ENCODE measurements at regions not wholly inside any gene's neighbourhood (a gene's known extent, or its start where the extent isn't known, plus 50 kb on each side); places are given as distances from the start of the nearest gene placed in this dataset.

GRCh38 chr1:88061492-88062177, 622.4 kb upstream of the PKN2 start (continued):
- peak; percentile 63 for TF ChIP-seq RAD21 (IDR thresholded peaks at IDR 0.05; ENCODE audit: insufficient read depth, low read depth, low read length)

GRCh38 chr1:88062650-88063153, 621.4 kb upstream of the PKN2 start:
- intact Hi-C loops (cut with micrococcal nuclease; ENCODE audit: unreplicated experiment), result loop anchor here (5.0 kb wide), 1 partner anchor 770 kb away; no protein-coding TSS in a partner anchor
- Histone ChIP-seq H3K27ac (ENCODE audit: control insufficient read depth, insufficient read depth) (no peak overlapping the region), H4K20me1 (ENCODE audit: control insufficient read depth, insufficient read depth) (no peaks in the 10 kb centered on the region), H3K79me2 (ENCODE audit: control insufficient read depth, insufficient read depth, low read length) (no peaks in the 10 kb centered on the region), H3K4me1 (ENCODE audit: control insufficient read depth, insufficient read depth, low read length) (no peaks in the 10 kb centered on the region), H3K27me3 (replicated peaks in 1 of 2; ENCODE audit: control insufficient read depth in 2 of 2, insufficient read depth in 2 of 2, low read length in 1 of 2) (no peaks in the 10 kb centered on the region), H3K4me3 (no peak overlapping the region), H2AFZ (ENCODE audit: control insufficient read depth, low read depth, low read length) (no peak overlapping the region), H3K9me3 (replicated peaks; ENCODE audit: control insufficient read depth, insufficient read depth, low read length) (no peaks in the 10 kb centered on the region), H3K9ac (ENCODE audit: control insufficient read depth, insufficient read depth, low read length) (no peak overlapping the region), H3K36me3 (ENCODE audit: control insufficient read depth in 2 of 2, insufficient read depth in 2 of 2, low read length in 1 of 2) (no peaks in the 10 kb centered on the region), H3K4me2 (ENCODE audit: control insufficient read depth, insufficient read depth) (no peak overlapping the region)
- ChIA-PET CTCF (interaction anchor here (0.6 to 2.4 kb wide), 4 partner anchors 86 to 770 kb away, joined by 3 to 6 read pairs (median 3); no protein-coding TSS in a partner anchor), SMC1A (ENCODE audit: uncharacterized antibody, unreplicated experiment) (interaction anchor here (1.3 to 1.7 kb wide), 2 partner anchors 38 to 63 kb away, joined by 3 read pairs; no protein-coding TSS in a partner anchor), POLR2A (no interaction called here), RAD21 (ENCODE audit: unreplicated experiment) (no interaction called here)
- BruUV-seq (replicated peaks), result no TSS peak
- no peak for DNase-seq (ENCODE audit: low read depth, low spot score)
- ATAC-seq, result no peak
- FAIRE-seq, result no peak
- 0% methylated on average over 3 of the region's 3 CpGs for WGBS (ENCODE audit: insufficient coverage, insufficient replicate concordance, low lambda C conversion rate, missing lambda C conversion rate)
- in situ Hi-C loops (cut with MboI), result no loop called here
- TF ChIP-seq STAT3 (IDR thresholded peaks at IDR 0.05; ENCODE audit: low read depth, low read length) (no peak), ATF3 (IDR thresholded peaks at IDR 0.05; ENCODE audit: borderline replicate concordance, extremely low read depth, low read depth, low read length) (no peak), MTA2 (IDR thresholded peaks at IDR 0.05; ENCODE audit: low read depth) (no peak), MYB (IDR thresholded peaks at IDR 0.05; ENCODE audit: borderline replicate concordance, low read depth, low read length) (no peak), HCFC1 (IDR thresholded peaks at IDR 0.05; ENCODE audit: low read length) (no peak), POU2F2 (IDR thresholded peaks at IDR 0.05; ENCODE audit: borderline replicate concordance, low read depth, low read length) (no peak), REST (IDR thresholded peaks at IDR 0.05; ENCODE audit: low read depth, low read length) (no peak), CUX1 (IDR thresholded peaks at IDR 0.05; ENCODE audit: insufficient replicate concordance, low read depth, low read length) (no peak), FOXM1 (IDR thresholded peaks at IDR 0.05; ENCODE audit: low read depth, low read length) (no peak), ESRRA (IDR thresholded peaks at IDR 0.05; ENCODE audit: low read length) (no peak), NR2C1 (IDR thresholded peaks at IDR 0.05) (no peak), CREB1 (IDR thresholded peaks at IDR 0.05; ENCODE audit: low read depth) (no peak), POLR2A (IDR thresholded peaks at IDR 0.05; ENCODE audit: low read depth, low read length) (no peak)

All from GM12878 (cell line).